Neutrophil (primary cell): ENCODE measurements at regions not wholly inside any gene's neighbourhood (a gene's known extent, or its start where the extent isn't known, plus 50 kb on each side); places are given as distances from the start of the nearest gene placed in this dataset.

ENCODE experiments used
- H3K27ac ChIP-seq: fragments of 200-600 bp; sonication (generic); 2 replicates; pipeline ENCODE4 v1.5.1; 2016; ENCODE audit warnings: mild to moderate bottlenecking, moderate library complexity
- H3K27me3 ChIP-seq: fragments of 200-600 bp; sonication (generic); 2 replicates; pipeline ENCODE4 v1.6.0; 2016; ENCODE audit warnings: mild to moderate bottlenecking
- H3K36me3 ChIP-seq: fragments of 200-600 bp; sonication (generic); 2 replicates; pipeline ENCODE4 v1.5.1; 2017
- H3K4me1 ChIP-seq, 2 experiments: fragments of 200-600 bp in 1 of 2; sonication (generic) in 1 of 2; 1 replicate in 1 of 2; 2 replicates in 1 of 2; pipeline versions ENCODE4 v1.5.1 to v1.6.1; 2013 to 2016; ENCODE audit warnings: low read depth in 1 of 2, low read length in 1 of 2, mild to moderate bottlenecking in 1 of 2, moderate library complexity in 1 of 2; ENCODE audit not compliant: control insufficient read depth in 1 of 2, insufficient read depth in 1 of 2
- H3K4me3 ChIP-seq, 2 experiments: fragments of 200-600 bp in 1 of 2; sonication (generic) in 1 of 2; 1 replicate in 1 of 2; 2 replicates in 1 of 2; pipeline ENCODE4 v1.5.1; 2013 to 2016; ENCODE audit warnings: low read depth in 1 of 2, low read length in 1 of 2, mild to moderate bottlenecking in 1 of 2, moderate library complexity in 1 of 2
- H3K9me3 ChIP-seq: fragments of 200-600 bp; sonication (generic); 2 replicates; pipeline ENCODE4 v1.5.1; 2016
- TF ChIP-seq, protein P1 (sequence below): fragments of 200-600 bp; sonication (generic); IDR thresholded peaks from 2 replicates; pipeline ENCODE4 v1.5.1; 2016; ENCODE audit warnings: antibody characterized with exemption

DNA sequence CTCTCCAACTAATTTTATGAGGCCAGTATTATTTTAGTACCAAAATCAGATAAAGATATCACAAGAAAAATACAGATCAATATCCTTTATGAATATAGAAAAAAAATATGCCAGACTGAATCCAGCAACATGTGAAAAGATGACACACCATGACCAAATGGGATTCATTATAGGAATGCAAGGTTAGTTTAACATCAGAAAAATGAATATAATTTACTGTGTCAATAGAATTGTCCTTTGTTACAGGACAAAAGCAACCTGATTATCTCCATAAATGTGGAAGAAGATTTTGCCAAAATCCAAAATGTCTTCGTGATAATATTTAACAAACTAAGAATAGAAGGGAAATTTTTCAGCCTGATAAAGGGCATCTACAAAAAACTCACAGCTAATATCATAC lies 66.4 kb upstream of the DAB2 start:
- no peaks in the 10 kb centered on the region for H3K36me3 ChIP-seq

GRCh38 chr5:39489263-39489662 lies 64.5 kb upstream of the DAB2 start:
- H3K27ac ChIP-seq: no peak overlapping the region
- no peaks in the 10 kb centered on the region for H3K4me1 ChIP-seq
- H3K36me3 ChIP-seq: no peaks in the 10 kb centered on the region
- TF ChIP-seq, protein P1, sequence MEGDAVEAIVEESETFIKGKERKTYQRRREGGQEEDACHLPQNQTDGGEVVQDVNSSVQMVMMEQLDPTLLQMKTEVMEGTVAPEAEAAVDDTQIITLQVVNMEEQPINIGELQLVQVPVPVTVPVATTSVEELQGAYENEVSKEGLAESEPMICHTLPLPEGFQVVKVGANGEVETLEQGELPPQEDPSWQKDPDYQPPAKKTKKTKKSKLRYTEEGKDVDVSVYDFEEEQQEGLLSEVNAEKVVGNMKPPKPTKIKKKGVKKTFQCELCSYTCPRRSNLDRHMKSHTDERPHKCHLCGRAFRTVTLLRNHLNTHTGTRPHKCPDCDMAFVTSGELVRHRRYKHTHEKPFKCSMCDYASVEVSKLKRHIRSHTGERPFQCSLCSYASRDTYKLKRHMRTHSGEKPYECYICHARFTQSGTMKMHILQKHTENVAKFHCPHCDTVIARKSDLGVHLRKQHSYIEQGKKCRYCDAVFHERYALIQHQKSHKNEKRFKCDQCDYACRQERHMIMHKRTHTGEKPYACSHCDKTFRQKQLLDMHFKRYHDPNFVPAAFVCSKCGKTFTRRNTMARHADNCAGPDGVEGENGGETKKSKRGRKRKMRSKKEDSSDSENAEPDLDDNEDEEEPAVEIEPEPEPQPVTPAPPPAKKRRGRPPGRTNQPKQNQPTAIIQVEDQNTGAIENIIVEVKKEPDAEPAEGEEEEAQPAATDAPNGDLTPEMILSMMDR: no peak
- H3K27me3 ChIP-seq: no peaks in the 10 kb centered on the region
- no peak overlapping the region for H3K4me3 ChIP-seq
- no peaks in the 10 kb centered on the region for H3K9me3 ChIP-seq

More for the DNA sequence above, 66.4 kb upstream of the DAB2 start:
- no peaks in the 10 kb centered on the region for H3K4me1 ChIP-seq
- no peak overlapping the region for H3K27ac ChIP-seq
- H3K9me3 ChIP-seq: no peaks in the 10 kb centered on the region
- no peak overlapping the region for H3K4me3 ChIP-seq
- TF ChIP-seq, protein P1: no peak
- H3K27me3 ChIP-seq: no peaks in the 10 kb centered on the region

GRCh38 chr5:39486790-39487189 lies 62.0 kb upstream of the DAB2 start:
- H3K27ac ChIP-seq: no peak overlapping the region

DNA sequence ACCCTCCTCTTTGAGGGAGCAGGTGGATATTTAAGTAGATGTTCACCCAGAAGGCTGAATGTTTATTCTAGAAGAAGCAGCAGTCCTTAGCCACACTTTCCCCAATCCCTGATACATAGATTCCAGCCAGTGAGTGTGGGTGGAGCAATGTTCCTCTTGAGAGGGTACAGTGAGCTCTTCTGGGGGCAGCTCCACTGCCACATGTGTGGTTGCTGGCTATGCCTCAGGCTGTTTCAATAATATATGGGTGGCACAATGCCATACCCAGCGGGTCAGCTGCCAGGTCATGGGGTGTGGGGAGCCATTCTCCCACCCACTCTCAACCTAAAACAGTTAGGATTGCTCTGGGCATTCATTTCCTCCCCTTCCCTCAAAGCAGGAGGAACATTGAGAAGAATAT lies 61.6 kb upstream of the DAB2 start:
- Histone ChIP-seq H3K36me3 (no peaks in the 10 kb centered on the region), H3K9me3 (no peaks in the 10 kb centered on the region), H3K4me3 (no peak overlapping the region), H3K27ac (no peak overlapping the region), H3K27me3 (no peaks in the 10 kb centered on the region), H3K4me1 (no peaks in the 10 kb centered on the region)
- TF ChIP-seq, protein P1: no peak

More at GRCh38 chr5:39486790-39487189, 62.0 kb upstream of the DAB2 start:
- H3K4me1 ChIP-seq: no peaks in the 10 kb centered on the region
- no peaks in the 10 kb centered on the region for H3K27me3 ChIP-seq
- no peaks in the 10 kb centered on the region for H3K36me3 ChIP-seq
- no peak overlapping the region for H3K4me3 ChIP-seq
- TF ChIP-seq, protein P1: no peak
- H3K9me3 ChIP-seq: no peaks in the 10 kb centered on the region

DNA sequence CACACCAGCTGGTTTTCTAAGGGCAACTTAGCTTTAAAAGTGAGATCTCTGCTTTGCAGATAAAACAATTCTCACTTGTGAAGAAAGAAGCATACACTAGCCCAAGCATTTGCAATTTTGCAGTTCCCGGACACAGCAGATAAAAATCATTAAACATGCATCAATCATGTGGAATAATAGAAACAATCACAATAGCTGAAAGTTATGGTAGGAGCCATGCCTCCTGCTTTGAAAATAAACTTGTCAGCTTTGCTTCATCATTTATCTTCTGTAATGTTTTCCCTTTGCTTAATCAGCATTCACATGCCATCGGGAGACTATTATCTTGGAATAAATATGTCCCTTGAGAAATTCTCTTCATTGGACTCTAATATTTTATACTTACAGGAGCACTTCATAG lies 60.3 kb upstream of the DAB2 start:
- Histone ChIP-seq H3K27ac (no peak overlapping the region), H3K36me3 (no peaks in the 10 kb centered on the region), H3K27me3 (no peaks in the 10 kb centered on the region), H3K4me1 (no peaks in the 10 kb centered on the region), H3K9me3 (no peaks in the 10 kb centered on the region), H3K4me3 (no peak overlapping the region)
- TF ChIP-seq, protein P1: no peak

DNA sequence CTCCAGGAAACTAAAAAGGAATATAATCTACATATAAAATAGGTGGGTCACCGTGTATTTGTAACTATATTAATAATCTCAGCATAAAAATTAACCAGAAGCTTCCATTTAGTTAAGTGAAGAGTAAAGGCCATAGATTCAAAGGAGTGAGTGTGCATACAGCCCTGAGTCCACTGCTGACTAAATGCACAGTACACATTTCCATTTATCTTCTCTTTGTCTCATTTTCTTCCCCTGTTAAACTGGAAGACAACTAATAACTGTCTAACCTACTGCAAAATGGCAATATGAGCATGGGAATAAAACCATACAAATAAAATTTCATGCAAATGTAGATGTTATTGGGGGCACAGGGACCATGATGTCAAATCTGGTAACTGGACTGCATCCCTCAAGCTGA lies 59.9 kb upstream of the DAB2 start:
- Histone ChIP-seq H3K4me3 (no peak overlapping the region), H3K4me1 (no peaks in the 10 kb centered on the region), H3K27ac (no peak overlapping the region), H3K9me3 (no peaks in the 10 kb centered on the region), H3K27me3 (no peaks in the 10 kb centered on the region), H3K36me3 (no peaks in the 10 kb centered on the region)
- TF ChIP-seq, protein P1: no peak
